Liver (tissue), 3 donors: ENCODE measurements at regions not wholly inside any gene's neighbourhood (a gene's known extent, or its start where the extent isn't known, plus 50 kb on each side); places are given as distances from the start of the nearest gene placed in this dataset.

ENCODE experiments used
- ATF3 ChIP-seq: IDR thresholded peaks from 2 replicates; pipeline ENCODE4 v1.6.1; 2016; ENCODE audit warnings: antibody characterized with exemption
- CTCF ChIP-seq: fragments of 150-350 bp; IDR thresholded peaks from 2 replicates; pipeline ENCODE4 v1.5.1; 2017; ENCODE audit warnings: improper control_type of control experiment, low read depth, low read length; ENCODE audit not compliant: missing input control
- EGR1 ChIP-seq, 2 donors: IDR thresholded peaks; 2 replicates each; pipeline ENCODE4 v1.6.1; 2016 to 2018; ENCODE audit warnings: antibody characterized with exemption in 2 of 2, low read depth in 2 of 2
- FOXA2 ChIP-seq: IDR thresholded peaks from 2 replicates; pipeline ENCODE4 v1.6.1; 2016; ENCODE audit warnings: antibody characterized with exemption
- GABPA ChIP-seq, 2 donors: IDR thresholded peaks in 1 of 2; conservative IDR thresholded peaks in 1 of 2; 2 replicates each; pipeline ENCODE4 v1.6.1; 2016; ENCODE audit warnings: antibody characterized with exemption in 2 of 2, mild to moderate bottlenecking in 1 of 2, moderate library complexity in 1 of 2
- JUND ChIP-seq, 2 donors: IDR thresholded peaks; 2 replicates each; pipeline ENCODE4 v1.6.1; 2016; ENCODE audit warnings: antibody characterized with exemption in 2 of 2
- MAX ChIP-seq: IDR thresholded peaks from 2 replicates; pipeline ENCODE4 v1.6.1; 2016; ENCODE audit warnings: antibody characterized with exemption
- NR2F2 ChIP-seq: IDR thresholded peaks from 2 replicates; pipeline ENCODE4 v1.6.1; 2016; ENCODE audit warnings: antibody characterized with exemption
- RAD21 ChIP-seq, 2 donors: IDR thresholded peaks; 2 replicates each; pipeline ENCODE4 v1.6.1; 2016; ENCODE audit warnings: antibody characterized with exemption in 2 of 2, mild to moderate bottlenecking in 2 of 2
- REST ChIP-seq: IDR thresholded peaks from 2 replicates; pipeline ENCODE4 v1.6.1; 2016; ENCODE audit warnings: antibody characterized with exemption, mild to moderate bottlenecking
- SP1 ChIP-seq: IDR thresholded peaks from 2 replicates; pipeline ENCODE4 v1.6.1; 2018; ENCODE audit warnings: antibody characterized with exemption, mild to moderate bottlenecking
- TAF1 ChIP-seq: conservative IDR thresholded peaks from 2 replicates; pipeline ENCODE4 v1.6.1; 2016; ENCODE audit warnings: antibody characterized with exemption, mild to moderate bottlenecking
- YY1 ChIP-seq: IDR thresholded peaks from 2 replicates; pipeline ENCODE4 v1.6.1; 2016; ENCODE audit warnings: antibody characterized with exemption, mild to moderate bottlenecking
- ZBTB33 ChIP-seq: IDR thresholded peaks from 2 replicates; pipeline ENCODE4 v1.6.1; 2016; ENCODE audit warnings: antibody characterized with exemption
- donor health status: healthy.
- donor health status: healthy.

- TF ChIP-seq CTCF (no peak), MAX (no peak), GABPA (IDR thresholded peaks at IDR 0.05 in 1 of 2, conservative IDR thresholded peaks at IDR 0.05 in 1 of 2) (no peak), JUND (IDR thresholded peaks at IDR 0.05) (no peak), REST (no peak), NR2F2 (no peak), RAD21 (IDR thresholded peaks at IDR 0.05) (no peak), TAF1 (no peak), YY1 (no peak), ATF3 (no peak), SP1 (no peak), ZBTB33 (no peak), FOXA2 (no peak), EGR1 (IDR thresholded peaks at IDR 0.05; ENCODE audit: low read depth in 2 of 2) (no peak)
Observed at GRCh38 chr16:63922560-63922959, 1199.3 kb downstream of the CDH11 start.
